Endothelial cell of umbilical vein (primary cell): ENCODE measurements at regions not wholly inside any gene's neighbourhood (a gene's known extent, or its start where the extent isn't known, plus 50 kb on each side); places are given as distances from the start of the nearest gene placed in this dataset.

Experiments
- BruUV-seq: library from RNA; stranded (reverse); fragments of 400-500 nt; replicated peaks from 2 replicates; lab custom pipeline; 2021; lab: Mats Ljungman, UMichigan
- CTCF ChIA-PET: fragments of 300-600, 350-600 bp; sonication (Branson Sonifier 250); formaldehyde crosslinking; loops from one replicate; lab custom pipeline; 2021; ENCODE audit warnings: antibody characterized with exemption, inconsistent platforms; lab: Charles Lee
- POLR2A ChIA-PET: fragments of 300-600, 350-600 bp; sonication (Branson Sonifier 250); formaldehyde crosslinking; loops from one replicate; lab custom pipeline; 2021; ENCODE audit warnings: antibody characterized with exemption, inconsistent platforms; lab: Charles Lee
- DNase-seq: peaks from one replicate; pipeline ENCODE4 v3.0.0-alpha.2; 2011; ENCODE audit warnings: low read depth, low spot score
- FAIRE-seq: peaks from 2 replicates; lab custom pipeline; 2011; peaks lifted over from hg19 to GRCh38; lab: Jason Lieb, UNC
- H2AFZ ChIP-seq: 2 replicates; pipeline ENCODE4 v1.6.0; 2012; ENCODE audit warnings: low read depth, low read length, control low read depth, inconsistent platforms
- H3K27ac ChIP-seq: 2 replicates; pipeline ENCODE4 v1.5.1; 2011; ENCODE audit warnings: low read depth, mild to moderate bottlenecking, control low read depth, low read length, moderate library complexity; ENCODE audit not compliant: insufficient read depth
- H3K27me3 ChIP-seq, 2 experiments: 2 replicates each; pipeline versions ENCODE4 v1.6.0 to v1.6.1; 2011; ENCODE audit warnings: low read length in 2 of 2, mixed read lengths in 1 of 2; ENCODE audit not compliant: control insufficient read depth in 2 of 2, insufficient read depth in 2 of 2
- H3K36me3 ChIP-seq, 2 experiments: 2 replicates in 1 of 2; 3 replicates in 1 of 2; pipeline ENCODE4 v1.5.1; 2011; ENCODE audit warnings: low read length in 2 of 2, mild to moderate bottlenecking in 1 of 2, moderate library complexity in 1 of 2; ENCODE audit not compliant: control insufficient read depth in 2 of 2, insufficient read depth in 2 of 2; ENCODE audit errors: extremely low read depth in 1 of 2
- H3K4me1 ChIP-seq: 3 replicates; pipeline ENCODE4 v1.5.1; 2011; ENCODE audit warnings: mild to moderate bottlenecking, low read length; ENCODE audit not compliant: control insufficient read depth, insufficient read depth; ENCODE audit errors: extremely low read depth
- H3K4me2 ChIP-seq: 2 replicates; pipeline ENCODE4 v1.6.1; 2011; ENCODE audit warnings: low read length, control low read depth, mixed read lengths; ENCODE audit not compliant: insufficient read depth
- H3K4me3 ChIP-seq, 3 experiments: fragments of 200-600 bp in 1 of 3; sonication (generic), shearing (Covaris generic) in 1 of 3; replicated peaks in 1 of 3; 2 replicates each; pipeline ENCODE4 v1.5.1; 2011 to 2016; ENCODE audit warnings: control low read depth in 3 of 3, low read length in 3 of 3, mild to moderate bottlenecking in 2 of 3, inconsistent platforms in 1 of 3, low read depth in 1 of 3, moderate library complexity in 1 of 3; ENCODE audit not compliant: insufficient read depth in 1 of 3
- H3K79me2 ChIP-seq: 2 replicates; pipeline ENCODE4 v1.6.0; 2012; ENCODE audit warnings: low read length, inconsistent platforms; ENCODE audit not compliant: control insufficient read depth, insufficient read depth
- H3K9ac ChIP-seq: replicated peaks from 2 replicates; pipeline ENCODE3; 2011; ENCODE audit warnings: low read length, control low read depth; ENCODE audit not compliant: insufficient read depth; ENCODE audit errors: extremely low read depth
- H3K9me1 ChIP-seq: replicated peaks from 3 replicates; pipeline ENCODE4 v1.6.0; 2011; ENCODE audit warnings: mild to moderate bottlenecking, low read length; ENCODE audit not compliant: control insufficient read depth, insufficient read depth; ENCODE audit errors: extremely low read depth
- H3K9me3 ChIP-seq: replicated peaks from 2 replicates; pipeline ENCODE4 v1.5.1; 2012; ENCODE audit warnings: low read length, inconsistent platforms; ENCODE audit not compliant: control insufficient read depth, insufficient read depth
- H4K20me1 ChIP-seq: replicated peaks from 2 replicates; pipeline ENCODE3; 2011; ENCODE audit warnings: mild to moderate bottlenecking, low read length; ENCODE audit not compliant: control insufficient read depth, insufficient read depth; ENCODE audit errors: extremely low read depth
- GATA2 ChIP-seq: IDR thresholded peaks from 2 replicates; pipeline ENCODE4 v1.7.0; 2011; ENCODE audit warnings: low read depth, mild to moderate bottlenecking, moderate library complexity, mixed read lengths, low read length; ENCODE audit not compliant: insufficient read length, insufficient read depth
- dilution Hi-C: fragments of 300-500 bp; cut with MboI; formaldehyde crosslinking; loops from one replicate; pipeline ENCODE4 v1.15.0; 2019; ENCODE audit warnings: low sequenced_read_pairs; ENCODE audit not compliant: extremely low pct_ligation_motif_present
- intact Hi-C: fragments of 100-400 bp; cut with micrococcal nuclease; formaldehyde crosslinking; loops from one replicate; pipeline ENCODE4 v1.10.0; 2022
- TF ChIP-seq, protein P1 (sequence below), 2 donors: IDR thresholded peaks; 1 replicate in 1 of 2; 2 replicates in 1 of 2; pipeline ENCODE4 v1.5.1; 2011; ENCODE audit warnings: low read length in 2 of 2, mild to moderate bottlenecking in 2 of 2, moderate library complexity in 2 of 2, control low read depth in 1 of 2, inconsistent platforms in 1 of 2, low read depth in 1 of 2; ENCODE audit not compliant: insufficient read depth in 1 of 2; ENCODE audit errors: extremely low read depth in 1 of 2

DNA sequence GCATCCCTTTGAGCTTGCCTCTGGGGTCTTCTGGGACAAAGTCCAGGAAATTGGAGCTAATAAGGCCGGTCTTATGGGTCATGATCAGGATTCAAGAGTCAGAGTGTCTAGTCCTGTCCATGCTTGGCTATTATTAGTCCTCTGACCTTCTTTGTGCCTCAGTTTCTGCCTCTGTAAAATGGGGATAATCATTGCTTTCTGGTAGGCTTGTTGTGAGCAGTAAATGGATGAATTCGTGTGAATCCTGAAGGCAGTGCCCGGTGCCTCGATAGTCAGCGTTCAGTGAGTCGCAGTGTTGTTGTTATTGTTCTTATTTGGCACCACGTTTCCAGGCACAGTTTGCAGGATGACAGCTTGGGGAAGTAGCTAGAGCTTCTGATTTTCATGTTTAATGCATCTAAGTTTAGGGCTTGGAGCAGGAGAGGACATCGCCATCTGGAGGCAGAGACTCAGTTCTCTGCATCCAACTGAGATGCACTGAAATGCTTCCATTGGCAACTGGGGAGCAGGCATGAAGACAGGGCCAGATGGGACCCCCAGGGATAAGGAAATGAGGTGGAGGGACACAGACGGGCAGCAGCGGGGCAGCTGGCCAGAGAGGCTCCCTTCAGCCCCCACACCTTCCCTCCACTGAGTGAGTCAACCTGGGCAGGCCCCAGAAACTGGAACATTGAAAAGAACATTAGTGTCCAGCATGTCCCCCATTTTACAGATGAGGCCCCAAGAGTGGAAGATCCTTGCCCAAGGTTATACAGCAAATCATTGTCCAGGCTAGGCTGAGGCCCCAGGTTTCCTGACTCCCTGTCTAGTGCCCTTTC, 160.3 kb downstream of the PTPRU start:
- DNase-seq (no peak), FAIRE-seq (no peak)
- CTCF ChIA-PET, result interaction anchor here (0.6 to 3.6 kb wide), 10 partner anchors 11 to 151 kb away, joined by 3 to 34 read pairs (median 4); no protein-coding TSS in a partner anchor

More for the DNA sequence above, 160.3 kb downstream of the PTPRU start:
- H3K9ac ChIP-seq, result no peak overlapping the region
- dilution Hi-C loops (no loop called here), intact Hi-C loops (no loop called here)
- no peaks in the 10 kb centered on the region for H3K79me2 ChIP-seq
- H2AFZ ChIP-seq, result no peak overlapping the region
- H4K20me1 ChIP-seq, result no peaks in the 10 kb centered on the region
- H3K4me1 ChIP-seq, result no peaks in the 10 kb centered on the region
- H3K4me3 ChIP-seq, result no peak overlapping the region
- H3K9me1 ChIP-seq, result no peaks in the 10 kb centered on the region
- POLR2A ChIA-PET, result no interaction called here
- BruUV-seq, result no TSS peak
- no peak overlapping the region for H3K27ac ChIP-seq
- H3K27me3 ChIP-seq, result no peaks in the 10 kb centered on the region
- no peaks in the 10 kb centered on the region for H3K36me3 ChIP-seq
- H3K4me2 ChIP-seq, result no peak overlapping the region
- no peaks in the 10 kb centered on the region for H3K9me3 ChIP-seq
- no peak for TF ChIP-seq GATA2
- TF ChIP-seq, protein P1, sequence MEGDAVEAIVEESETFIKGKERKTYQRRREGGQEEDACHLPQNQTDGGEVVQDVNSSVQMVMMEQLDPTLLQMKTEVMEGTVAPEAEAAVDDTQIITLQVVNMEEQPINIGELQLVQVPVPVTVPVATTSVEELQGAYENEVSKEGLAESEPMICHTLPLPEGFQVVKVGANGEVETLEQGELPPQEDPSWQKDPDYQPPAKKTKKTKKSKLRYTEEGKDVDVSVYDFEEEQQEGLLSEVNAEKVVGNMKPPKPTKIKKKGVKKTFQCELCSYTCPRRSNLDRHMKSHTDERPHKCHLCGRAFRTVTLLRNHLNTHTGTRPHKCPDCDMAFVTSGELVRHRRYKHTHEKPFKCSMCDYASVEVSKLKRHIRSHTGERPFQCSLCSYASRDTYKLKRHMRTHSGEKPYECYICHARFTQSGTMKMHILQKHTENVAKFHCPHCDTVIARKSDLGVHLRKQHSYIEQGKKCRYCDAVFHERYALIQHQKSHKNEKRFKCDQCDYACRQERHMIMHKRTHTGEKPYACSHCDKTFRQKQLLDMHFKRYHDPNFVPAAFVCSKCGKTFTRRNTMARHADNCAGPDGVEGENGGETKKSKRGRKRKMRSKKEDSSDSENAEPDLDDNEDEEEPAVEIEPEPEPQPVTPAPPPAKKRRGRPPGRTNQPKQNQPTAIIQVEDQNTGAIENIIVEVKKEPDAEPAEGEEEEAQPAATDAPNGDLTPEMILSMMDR (IDR thresholded peaks at IDR 0.05; ENCODE audit: extremely low read depth in 1 of 2, insufficient read depth in 1 of 2, low read depth in 1 of 2, low read length in 2 of 2), result peak in 1 of 2 donors; percentile 16
